ENCODE measurements at regions not wholly inside any gene's neighbourhood (a gene's known extent, or its start where the extent isn't known, plus 50 kb on each side); places are given as distances from the start of the nearest gene placed in this dataset.

- Histone ChIP-seq H4K91ac (ENCODE audit: insufficient read depth, low read depth, low read length) (no peak overlapping the region), H3K4me3 (ENCODE audit: insufficient read depth, low read depth, low read length) (no peak overlapping the region), H2BK15ac (ENCODE audit: low read depth, low read length) (no peak overlapping the region), H3K4ac (ENCODE audit: low read depth, low read length) (no peak overlapping the region), H3K14ac (replicated peaks; ENCODE audit: low read depth, low read length) (no peak overlapping the region), H2AFZ (replicated peaks; ENCODE audit: low read length, poor library complexity) (no peak overlapping the region), H3K9ac (ENCODE audit: low read depth, low read length) (no peak overlapping the region), H2AK5ac (ENCODE audit: low read depth, low read length) (no peak overlapping the region), H2BK120ac (ENCODE audit: low read depth, low read length) (no peak overlapping the region), H3K27ac (ENCODE audit: insufficient read depth, low read length) (no peak overlapping the region), H3K4me1 (ENCODE audit: control insufficient read depth, insufficient read depth, low read length) (no peaks in the 10 kb centered on the region), H2AK9ac (replicated peaks; ENCODE audit: low read depth, low read length, poor library complexity) (no peak overlapping the region), H3K18ac (ENCODE audit: low read depth, low read length) (no peak overlapping the region), H3K56ac (ENCODE audit: extremely low read depth, insufficient read depth, low read length) (no peak overlapping the region), H3K79me1 (ENCODE audit: low read depth in 1 of 2, low read length in 2 of 2) (no peaks in the 10 kb centered on the region), H4K8ac (ENCODE audit: low read depth in 2 of 2, low read length in 2 of 2) (no peak overlapping the region), H3K27me3 (ENCODE audit: control insufficient read depth, insufficient read depth, low read length) (no peaks in the 10 kb centered on the region), H4K5ac (ENCODE audit: low read depth, low read length) (no peak overlapping the region), H3K9me1 (ENCODE audit: insufficient read depth, low read length) (no peaks in the 10 kb centered on the region), H3K9me3 (ENCODE audit: control insufficient read depth, insufficient read depth, low read length) (no peaks in the 10 kb centered on the region), H4K20me1 (ENCODE audit: insufficient read depth, low read length) (no peaks in the 10 kb centered on the region), H2BK5ac (ENCODE audit: low read depth, low read length, poor library complexity, severe bottlenecking) (no peak overlapping the region), H3K36me3 (ENCODE audit: control insufficient read depth, insufficient read depth, low read length) (no peaks in the 10 kb centered on the region), H2BK20ac (ENCODE audit: low read depth, low read length) (no peak overlapping the region), H3K4me2 (ENCODE audit: low read depth, low read length) (no peak overlapping the region), H3K23ac (ENCODE audit: low read depth, low read length) (no peak overlapping the region)
- whole genome bisulfite sequencing, 2 experiments (ENCODE audit: extremely low coverage in 2 of 2, insufficient read length in 1 of 2): 88% methylated on average over 1 of the region's 2 CpGs; no CpG with 5 or more reads in 1 of the 2 experiments
- ChIA-PET CTCF (interaction anchor here (0.6 to 1.4 kb wide), 2 partner anchors 14 to 1179 kb away, joined by 4 to 6 read pairs; no protein-coding TSS in a partner anchor), POLR2A (ENCODE audit: unreplicated experiment) (no interaction called here)
- in situ Hi-C loops (cut with MboI; ENCODE audit: low sequenced_read_pairs) (no loop called here), intact Hi-C loops (cut with micrococcal nuclease) (no loop called here), dilution Hi-C loops (cut with HindIII; ENCODE audit: low sequenced_read_pairs, unreplicated experiment) (no loop called here)
- BruUV-seq (replicated peaks): no TSS peak
- TF ChIP-seq BHLHE40 (IDR thresholded peaks at IDR 0.05; ENCODE audit: low read depth, low read length): no peak
- ATAC-seq (ENCODE audit: low read depth) (no peak), DNase-seq (no peak)
Observed at GRCh38 chr21:25188677-25189079, 418.6 kb downstream of the MRPL39 start.

Measured in IMR-90 (cell line).